ENCODE measurements at regions not wholly inside any gene's neighbourhood (a gene's known extent, or its start where the extent isn't known, plus 50 kb on each side); places are given as distances from the start of the nearest gene placed in this dataset.

DNA sequence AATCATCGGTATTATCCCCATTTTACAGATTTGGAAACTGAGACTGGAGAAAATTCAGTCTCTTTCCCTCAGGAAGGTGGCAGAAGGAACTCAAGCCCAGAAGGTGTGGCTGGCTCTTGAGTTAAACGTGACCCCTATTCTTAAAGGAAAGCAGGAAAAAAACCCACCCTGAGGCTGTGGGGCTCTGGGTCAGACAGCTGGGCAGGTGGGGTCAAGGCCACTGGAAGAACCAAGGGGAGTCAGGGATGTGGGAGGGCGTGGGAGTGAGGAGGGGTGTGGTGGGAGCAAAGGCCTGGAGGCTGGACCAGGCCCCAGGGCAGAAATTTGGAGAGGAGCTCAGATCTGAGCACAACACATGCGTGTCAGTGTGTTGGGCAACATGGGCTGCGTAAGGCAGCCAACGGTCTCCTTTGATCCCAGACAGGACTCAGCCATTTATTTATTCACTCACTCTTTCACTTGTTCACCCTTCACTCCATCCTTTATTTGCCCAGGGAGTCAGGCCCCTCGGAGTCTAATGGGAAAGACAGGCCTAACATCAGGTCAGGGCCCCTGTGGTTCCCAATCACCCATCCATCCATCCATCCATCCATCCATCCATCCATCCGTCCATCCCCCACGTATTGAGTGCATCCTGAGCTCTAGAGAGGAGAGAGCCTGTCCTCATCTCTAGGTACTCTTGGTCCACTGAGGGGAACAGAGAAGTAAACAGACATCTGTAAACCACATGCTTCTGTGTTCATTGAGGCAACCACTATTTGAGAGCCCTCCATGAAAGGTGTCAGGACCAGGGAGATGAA lies 165.0 kb downstream of the VEGFA start:
- peak overlapping the region in 2 of 7 donors; percentile 18 to 40 for H3K27ac Mint-ChIP-seq
- intact Hi-C loops (cut with micrococcal nuclease): no loop called here
- TF ChIP-seq, protein P1, sequence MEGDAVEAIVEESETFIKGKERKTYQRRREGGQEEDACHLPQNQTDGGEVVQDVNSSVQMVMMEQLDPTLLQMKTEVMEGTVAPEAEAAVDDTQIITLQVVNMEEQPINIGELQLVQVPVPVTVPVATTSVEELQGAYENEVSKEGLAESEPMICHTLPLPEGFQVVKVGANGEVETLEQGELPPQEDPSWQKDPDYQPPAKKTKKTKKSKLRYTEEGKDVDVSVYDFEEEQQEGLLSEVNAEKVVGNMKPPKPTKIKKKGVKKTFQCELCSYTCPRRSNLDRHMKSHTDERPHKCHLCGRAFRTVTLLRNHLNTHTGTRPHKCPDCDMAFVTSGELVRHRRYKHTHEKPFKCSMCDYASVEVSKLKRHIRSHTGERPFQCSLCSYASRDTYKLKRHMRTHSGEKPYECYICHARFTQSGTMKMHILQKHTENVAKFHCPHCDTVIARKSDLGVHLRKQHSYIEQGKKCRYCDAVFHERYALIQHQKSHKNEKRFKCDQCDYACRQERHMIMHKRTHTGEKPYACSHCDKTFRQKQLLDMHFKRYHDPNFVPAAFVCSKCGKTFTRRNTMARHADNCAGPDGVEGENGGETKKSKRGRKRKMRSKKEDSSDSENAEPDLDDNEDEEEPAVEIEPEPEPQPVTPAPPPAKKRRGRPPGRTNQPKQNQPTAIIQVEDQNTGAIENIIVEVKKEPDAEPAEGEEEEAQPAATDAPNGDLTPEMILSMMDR (IDR thresholded peaks at IDR 0.05): no peak
- Histone ChIP-seq H3K27me3 (ENCODE audit: control insufficient read depth in 2 of 2, insufficient read depth in 2 of 2, low read length in 2 of 2) (no peaks in the 10 kb centered on the region), H3K9me3 (replicated peaks in 1 of 2; ENCODE audit: control insufficient read depth in 1 of 2, insufficient read depth in 1 of 2, low read length in 2 of 2) (no peaks in the 10 kb centered on the region), H3K79me2 (ENCODE audit: insufficient read depth, low read length) (no peaks in the 10 kb centered on the region), H3K36me3 (replicated peaks in 1 of 2; ENCODE audit: control insufficient read depth in 1 of 2, insufficient read depth in 2 of 2, low read length in 2 of 2) (no peaks in the 10 kb centered on the region), H3K9ac (ENCODE audit: insufficient read depth, low read length, poor library complexity, severe bottlenecking) (no peak overlapping the region), H3K4me3 (replicated peaks in 1 of 3; ENCODE audit: low read depth in 2 of 3, low read length in 3 of 3) (no peak overlapping the region), H2AFZ (ENCODE audit: insufficient read depth, low read depth, low read length, poor library complexity, severe bottlenecking) (no peak overlapping the region), H3K4me1 (ENCODE audit: control insufficient read depth in 1 of 2, insufficient read depth in 2 of 2, low read length in 2 of 2) (peaks cover 5 to 6% of the 10 kb centered on the region in 2 donors), H4K20me1 (ENCODE audit: insufficient read depth, low read length) (no peaks in the 10 kb centered on the region), H3K27ac (ENCODE audit: low read depth in 1 of 2, low read length in 2 of 2) (no peak overlapping the region), H3K4me2 (replicated peaks; ENCODE audit: extremely low read depth, low read length, poor library complexity, severe bottlenecking) (no peak overlapping the region)
- H3K9me3 Mint-ChIP-seq: peaks cover 0 to 2% (median 0%) of the 10 kb centered on the region in 7 donors
- no peak for DNase-seq
- 75% methylated on average over 5 of the region's 9 CpGs for WGBS (ENCODE audit: insufficient coverage)
- peaks cover 6% of the 10 kb centered on the region for H3K4me1 Mint-ChIP-seq
- peaks cover 7 to 9% (median 8%) of the 10 kb centered on the region in 3 donors for H3K27me3 Mint-ChIP-seq (ENCODE audit: low read depth in 3 of 3)
- H3K4me3 Mint-ChIP-seq: no peak overlapping the region
- H3K36me3 Mint-ChIP-seq: no peaks in the 10 kb centered on the region

DNA sequence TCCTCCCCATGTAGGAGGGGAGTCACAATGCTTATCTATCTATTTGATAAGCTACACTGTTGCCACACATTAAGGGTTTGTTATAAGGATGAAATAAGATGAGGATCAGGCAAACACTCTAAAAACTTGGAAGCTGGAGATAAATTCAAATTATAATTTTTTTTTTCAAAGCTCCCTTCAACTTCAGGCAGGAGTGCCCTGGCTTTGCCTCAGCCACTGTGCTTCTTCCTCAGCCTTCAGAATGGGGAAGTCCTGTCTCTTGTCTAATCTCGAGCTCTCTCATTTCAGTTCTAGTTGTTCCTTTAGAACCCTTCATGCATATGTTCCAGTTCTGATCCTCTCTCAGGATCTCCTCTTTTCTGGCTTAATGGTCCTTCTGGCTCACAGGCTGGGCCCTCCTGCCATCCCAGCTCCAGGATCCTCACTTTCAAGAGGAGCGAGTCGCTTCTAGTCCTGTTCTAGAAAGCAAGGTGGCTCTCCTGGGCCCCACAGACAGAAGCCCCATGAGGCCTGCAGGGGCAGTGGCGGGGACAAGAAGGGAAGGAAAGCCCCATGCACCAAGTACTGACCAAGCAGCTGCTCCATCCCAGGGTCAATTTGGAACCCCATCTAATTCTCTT lies 164.3 kb downstream of the VEGFA start:
- Histone ChIP-seq H3K79me2 (ENCODE audit: insufficient read depth, low read length) (no peaks in the 10 kb centered on the region), H3K4me1 (ENCODE audit: control insufficient read depth in 1 of 2, insufficient read depth in 2 of 2, low read length in 2 of 2) (peaks cover 0 to 1% of the 10 kb centered on the region in 2 donors), H3K9me3 (replicated peaks in 1 of 2; ENCODE audit: control insufficient read depth in 1 of 2, insufficient read depth in 1 of 2, low read length in 2 of 2) (no peaks in the 10 kb centered on the region), H2AFZ (ENCODE audit: insufficient read depth, low read depth, low read length, poor library complexity, severe bottlenecking) (no peak overlapping the region), H3K4me2 (replicated peaks; ENCODE audit: extremely low read depth, low read length, poor library complexity, severe bottlenecking) (no peak overlapping the region), H3K27me3 (ENCODE audit: control insufficient read depth in 2 of 2, insufficient read depth in 2 of 2, low read length in 2 of 2) (no peaks in the 10 kb centered on the region), H3K4me3 (replicated peaks in 1 of 3; ENCODE audit: low read depth in 2 of 3, low read length in 3 of 3) (no peak overlapping the region), H3K9ac (ENCODE audit: insufficient read depth, low read length, poor library complexity, severe bottlenecking) (no peak overlapping the region), H4K20me1 (ENCODE audit: insufficient read depth, low read length) (no peaks in the 10 kb centered on the region), H3K36me3 (replicated peaks in 1 of 2; ENCODE audit: control insufficient read depth in 1 of 2, insufficient read depth in 2 of 2, low read length in 2 of 2) (no peaks in the 10 kb centered on the region), H3K27ac (ENCODE audit: low read depth in 1 of 2, low read length in 2 of 2) (no peak overlapping the region)
- H3K36me3 Mint-ChIP-seq: no peaks in the 10 kb centered on the region
- no peak overlapping the region for H3K27ac Mint-ChIP-seq
- no peak for DNase-seq
- 92% methylated on average over 4 of the region's 4 CpGs for WGBS (ENCODE audit: insufficient coverage)
- H3K4me1 Mint-ChIP-seq: peaks cover 3% of the 10 kb centered on the region
- intact Hi-C loops (cut with micrococcal nuclease): no loop called here
- H3K27me3 Mint-ChIP-seq (ENCODE audit: low read depth in 3 of 3): peaks cover 7 to 8% (median 7%) of the 10 kb centered on the region in 3 donors
- peaks cover 0 to 2% (median 0%) of the 10 kb centered on the region in 7 donors for H3K9me3 Mint-ChIP-seq
- no peak overlapping the region for H3K4me3 Mint-ChIP-seq
- TF ChIP-seq, protein P1 (IDR thresholded peaks at IDR 0.05): no peak

Measured in CD14-positive monocyte (primary cell).